VCaP (cell line): ENCODE measurements at regions not wholly inside any gene's neighbourhood (a gene's known extent, or its start where the extent isn't known, plus 50 kb on each side); places are given as distances from the start of the nearest gene placed in this dataset.

ENCODE experiments used
- H3K27ac ChIP-seq: fragments of 450-650 bp; 2 replicates; pipeline ENCODE4 v1.5.1; 2017
- CTCF ChIP-seq: fragments of 450-650 bp; conservative IDR thresholded peaks from 2 replicates; pipeline ENCODE4 v1.5.1; 2017; ENCODE audit warnings: mild to moderate bottlenecking, moderate library complexity

- H3K27ac ChIP-seq: peak overlapping the region; percentile 24; the same call in 1 of the 2 replicates
- TF ChIP-seq CTCF: no peak
These were observed 234.9 kb downstream of the ENC1 start for GRCh38 chr5:74405593-74405992.

GRCh38 chr5:74404574-74405508 is 235.7 kb downstream of the ENC1 start:
- peak overlapping the region; percentile 24; the same call in 1 of the 2 replicates for H3K27ac ChIP-seq
- peak; percentile 12; the same call in 1 of the 2 replicates for TF ChIP-seq CTCF

GRCh38 chr5:74403771-74404170 is 236.8 kb downstream of the ENC1 start:
- H3K27ac ChIP-seq: no peak overlapping the region
- no peak for TF ChIP-seq CTCF

GRCh38 chr5:74402553-74402952 is 238.0 kb downstream of the ENC1 start:
- TF ChIP-seq CTCF: no peak
- H3K27ac ChIP-seq: no peak overlapping the region

GRCh38 chr5:74401946-74402320 is 238.6 kb downstream of the ENC1 start:
- no peak for TF ChIP-seq CTCF
- H3K27ac ChIP-seq: no peak overlapping the region

GRCh38 chr5:74401281-74401945 is 239.1 kb downstream of the ENC1 start:
- H3K27ac ChIP-seq: no peak overlapping the region
- TF ChIP-seq CTCF: no peak

- no peak for TF ChIP-seq CTCF
- no peak overlapping the region for H3K27ac ChIP-seq
These were observed 240.5 kb downstream of the ENC1 start for GRCh38 chr5:74400067-74400466.
